ENCODE measurements at regions not wholly inside any gene's neighbourhood (a gene's known extent, or its start where the extent isn't known, plus 50 kb on each side); places are given as distances from the start of the nearest gene placed in this dataset.

GRCh38 chr9:74379718-74380117 is 117.4 kb upstream of the RORB start:
- ChIA-PET CTCF (no interaction called here), POLR2A (ENCODE audit: unreplicated experiment) (no interaction called here)
- Histone ChIP-seq H3K79me1 (ENCODE audit: low read depth in 1 of 2, low read length in 2 of 2) (no peaks in the 10 kb centered on the region), H4K91ac (ENCODE audit: insufficient read depth, low read depth, low read length) (no peak overlapping the region), H3K36me3 (ENCODE audit: control insufficient read depth, insufficient read depth, low read length) (no peaks in the 10 kb centered on the region), H3K14ac (replicated peaks; ENCODE audit: low read depth, low read length) (no peak overlapping the region), H2BK120ac (ENCODE audit: low read depth, low read length) (no peak overlapping the region), H3K9ac (ENCODE audit: low read depth, low read length) (no peak overlapping the region), H3K4me1 (ENCODE audit: control insufficient read depth, insufficient read depth, low read length) (no peaks in the 10 kb centered on the region), H2BK5ac (ENCODE audit: low read depth, low read length, poor library complexity, severe bottlenecking) (no peak overlapping the region), H4K20me1 (ENCODE audit: insufficient read depth, low read length) (no peaks in the 10 kb centered on the region), H3K9me1 (ENCODE audit: insufficient read depth, low read length) (no peaks in the 10 kb centered on the region), H3K4me3 (ENCODE audit: insufficient read depth, low read depth, low read length) (no peak overlapping the region), H3K23ac (ENCODE audit: low read depth, low read length) (no peak overlapping the region), H3K27me3 (ENCODE audit: control insufficient read depth, insufficient read depth, low read length) (no peaks in the 10 kb centered on the region), H2AK9ac (replicated peaks; ENCODE audit: low read depth, low read length, poor library complexity) (no peak overlapping the region), H2AFZ (replicated peaks; ENCODE audit: low read length, poor library complexity) (no peak overlapping the region), H3K4me2 (ENCODE audit: low read depth, low read length) (no peak overlapping the region), H2AK5ac (ENCODE audit: low read depth, low read length) (no peak overlapping the region), H4K8ac (ENCODE audit: low read depth in 2 of 2, low read length in 2 of 2) (no peak overlapping the region), H3K56ac (ENCODE audit: extremely low read depth, insufficient read depth, low read length) (no peak overlapping the region), H3K4ac (ENCODE audit: low read depth, low read length) (no peak overlapping the region), H4K5ac (ENCODE audit: low read depth, low read length) (no peak overlapping the region), H2BK15ac (ENCODE audit: low read depth, low read length) (no peak overlapping the region), H2BK20ac (ENCODE audit: low read depth, low read length) (no peak overlapping the region), H3K27ac (ENCODE audit: insufficient read depth, low read length) (no peak overlapping the region), H3K18ac (ENCODE audit: low read depth, low read length) (no peak overlapping the region), H3K9me3 (ENCODE audit: control insufficient read depth, insufficient read depth, low read length) (peaks cover 10% of the 10 kb centered on the region)
- dilution Hi-C loops (cut with HindIII; ENCODE audit: low sequenced_read_pairs, unreplicated experiment) = no loop called here
- BruUV-seq (replicated peaks) = no TSS peak
- in situ Hi-C loops (cut with MboI; ENCODE audit: low sequenced_read_pairs) = no loop called here
- TF ChIP-seq, protein P1, sequence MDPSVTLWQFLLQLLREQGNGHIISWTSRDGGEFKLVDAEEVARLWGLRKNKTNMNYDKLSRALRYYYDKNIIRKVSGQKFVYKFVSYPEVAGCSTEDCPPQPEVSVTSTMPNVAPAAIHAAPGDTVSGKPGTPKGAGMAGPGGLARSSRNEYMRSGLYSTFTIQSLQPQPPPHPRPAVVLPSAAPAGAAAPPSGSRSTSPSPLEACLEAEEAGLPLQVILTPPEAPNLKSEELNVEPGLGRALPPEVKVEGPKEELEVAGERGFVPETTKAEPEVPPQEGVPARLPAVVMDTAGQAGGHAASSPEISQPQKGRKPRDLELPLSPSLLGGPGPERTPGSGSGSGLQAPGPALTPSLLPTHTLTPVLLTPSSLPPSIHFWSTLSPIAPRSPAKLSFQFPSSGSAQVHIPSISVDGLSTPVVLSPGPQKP (IDR thresholded peaks at IDR 0.05; ENCODE audit: borderline replicate concordance, low read depth, low read length) = no peak
- TF ChIP-seq SMC3 (IDR thresholded peaks at IDR 0.05; ENCODE audit: low read depth, low read length) (no peak), MAFK (IDR thresholded peaks at IDR 0.05; ENCODE audit: low read depth, low read length) (no peak), MAZ (IDR thresholded peaks at IDR 0.05; ENCODE audit: borderline replicate concordance, low read depth, low read length) (no peak), RFX5 (IDR thresholded peaks at IDR 0.05; ENCODE audit: low read depth, low read length) (no peak), POLR2A (IDR thresholded peaks at IDR 0.05; ENCODE audit: low read depth, low read length) (no peak), CTCF (conservative IDR thresholded peaks at IDR 0.05; ENCODE audit: low read depth, low read length) (no peak), NFE2L2 (IDR thresholded peaks at IDR 0.05; ENCODE audit: low read depth, low read length) (no peak), BHLHE40 (IDR thresholded peaks at IDR 0.05; ENCODE audit: low read depth, low read length) (no peak), FOS (IDR thresholded peaks at IDR 0.05; ENCODE audit: low read depth, low read length) (no peak), RCOR1 (IDR thresholded peaks at IDR 0.05; ENCODE audit: insufficient replicate concordance, low read length) (no peak), CHD1 (IDR thresholded peaks at IDR 0.05; ENCODE audit: low read depth, low read length) (no peak), MXI1 (IDR thresholded peaks at IDR 0.05; ENCODE audit: borderline replicate concordance, low read depth, low read length) (no peak), RAD21 (IDR thresholded peaks at IDR 0.05; ENCODE audit: low read length) (no peak), CEBPB (IDR thresholded peaks at IDR 0.05; ENCODE audit: low read depth, low read length) (no peak)
- TF ChIP-seq, protein P2, sequence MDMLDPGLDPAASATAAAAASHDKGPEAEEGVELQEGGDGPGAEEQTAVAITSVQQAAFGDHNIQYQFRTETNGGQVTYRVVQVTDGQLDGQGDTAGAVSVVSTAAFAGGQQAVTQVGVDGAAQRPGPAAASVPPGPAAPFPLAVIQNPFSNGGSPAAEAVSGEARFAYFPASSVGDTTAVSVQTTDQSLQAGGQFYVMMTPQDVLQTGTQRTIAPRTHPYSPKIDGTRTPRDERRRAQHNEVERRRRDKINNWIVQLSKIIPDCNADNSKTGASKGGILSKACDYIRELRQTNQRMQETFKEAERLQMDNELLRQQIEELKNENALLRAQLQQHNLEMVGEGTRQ (IDR thresholded peaks at IDR 0.05; ENCODE audit: low read depth, low read length) = no peak
- DNase-seq = no peak
- no peak for ATAC-seq (ENCODE audit: low read depth)
- no CpG with 5 or more reads among the region's 2 CpGs for whole genome bisulfite sequencing, 2 experiments (ENCODE audit: extremely low coverage in 2 of 2, insufficient read length in 1 of 2)
- intact Hi-C loops (cut with micrococcal nuclease) = no loop called here

Data from IMR-90 (cell line).